WTC11 (cell line): ENCODE measurements at regions not wholly inside any gene's neighbourhood (a gene's known extent, or its start where the extent isn't known, plus 50 kb on each side); places are given as distances from the start of the nearest gene placed in this dataset.

Experiments used
- ATAC-seq: fragments of 200-7000 bp; cut with Tn5 transposase; 2 replicates; pipeline ENCODE4 v1.10.0; 2021; ENCODE audit warnings: mild to moderate bottlenecking, moderate library complexity
- CTCF ChIA-PET: fragments of 300-600 bp; sonication (Branson Sonifier 250); formaldehyde crosslinking; loops from one replicate; lab custom pipeline; 2021; ENCODE audit warnings: antibody characterized with exemption; lab: Charles Lee
- POLR2A ChIA-PET: fragments of 350-600 bp; sonication (Branson Sonifier 250); formaldehyde crosslinking; loops from one replicate; lab custom pipeline; 2021; ENCODE audit warnings: antibody characterized with exemption; lab: Charles Lee
- DNase-seq: peaks from one replicate; pipeline ENCODE4 v3.0.0; 2021; ENCODE audit warnings: low spot score
- H3K27ac Mint-ChIP-seq: 2 replicates; pipeline ENCODE4 v1.8.0; 2021; ENCODE audit warnings: mixed read lengths
- H3K27me3 Mint-ChIP-seq: 2 replicates; pipeline ENCODE4 v1.8.0; 2021; ENCODE audit warnings: low read depth, mild to moderate bottlenecking, moderate library complexity, mixed read lengths
- H3K36me3 Mint-ChIP-seq: 2 replicates; pipeline ENCODE4 v1.8.0; 2021; ENCODE audit warnings: mixed read lengths
- H3K4me1 Mint-ChIP-seq: 2 replicates; pipeline ENCODE4 v1.8.0; 2022; ENCODE audit warnings: mixed read lengths
- H3K4me3 Mint-ChIP-seq: 2 replicates; pipeline ENCODE4 v1.8.0; 2021; ENCODE audit warnings: mild to moderate bottlenecking, moderate library complexity, mixed read lengths
- H3K9me3 Mint-ChIP-seq: 2 replicates; pipeline ENCODE4 v1.8.0; 2021; ENCODE audit warnings: mixed read lengths
- ATF1 ChIP-seq: sonication (generic); formaldehyde crosslinking; IDR thresholded peaks from 2 replicates; pipeline ENCODE4 v1.8.1; 2023; ENCODE audit warnings: mild to moderate bottlenecking, moderate library complexity, missing genetic modification reagents
- ETV6 ChIP-seq: sonication (generic); formaldehyde crosslinking; IDR thresholded peaks from 2 replicates; pipeline ENCODE4 v1.8.1; 2022; ENCODE audit warnings: mild to moderate bottlenecking, missing genetic modification reagents
- HMGA2 ChIP-seq: fragments of 250-450 bp; sonication (Bioruptor Pico); IDR thresholded peaks from 2 replicates; pipeline ENCODE4 v1.4.0; 2021; ENCODE audit warnings: mild to moderate bottlenecking, moderate library complexity
- JAZF1 ChIP-seq: fragments of 250-450 bp; sonication (Bioruptor Pico); IDR thresholded peaks from 2 replicates; pipeline ENCODE4 v1.9.0; 2021; ENCODE audit warnings: moderate library complexity, mild to moderate bottlenecking, inconsistent platforms
- KAT7 ChIP-seq: sonication (generic); formaldehyde crosslinking; IDR thresholded peaks from 2 replicates; pipeline ENCODE4 v1.8.1; 2023; ENCODE audit warnings: missing genetic modification reagents, mild to moderate bottlenecking, borderline replicate concordance
- NFE2L1 ChIP-seq: sonication (generic); formaldehyde crosslinking; IDR thresholded peaks from 2 replicates; pipeline ENCODE4 v1.8.1; 2023; ENCODE audit warnings: missing genetic modification reagents
- SMAD4 ChIP-seq: sonication (generic); formaldehyde crosslinking; IDR thresholded peaks from 2 replicates; pipeline ENCODE4 v1.8.0; 2022; ENCODE audit warnings: mild to moderate bottlenecking, missing genetic modification reagents
- SOX15 ChIP-seq: fragments of 250-450 bp; sonication (Bioruptor Pico); IDR thresholded peaks from 2 replicates; pipeline ENCODE4 v1.9.0; 2021; ENCODE audit warnings: mild to moderate bottlenecking
- SP1 ChIP-seq: sonication (generic); formaldehyde crosslinking; conservative IDR thresholded peaks from 2 replicates; pipeline ENCODE4 v1.8.1; 2022; ENCODE audit warnings: missing genetic modification reagents
- TEAD1 ChIP-seq: sonication (generic); formaldehyde crosslinking; IDR thresholded peaks from 2 replicates; pipeline ENCODE4 v1.8.0; 2022; ENCODE audit warnings: mild to moderate bottlenecking, missing genetic modification reagents
- TP53 ChIP-seq: sonication (generic); formaldehyde crosslinking; IDR thresholded peaks from 2 replicates; pipeline ENCODE4 v1.8.1; 2023; ENCODE audit warnings: mild to moderate bottlenecking, missing genetic modification reagents
- ZNF317 ChIP-seq: sonication (generic); formaldehyde crosslinking; IDR thresholded peaks from 2 replicates; pipeline ENCODE4 v1.8.1; 2023; ENCODE audit warnings: low read depth, mild to moderate bottlenecking, moderate library complexity, missing genetic modification reagents, borderline replicate concordance
- TF ChIP-seq, protein P1 (sequence below): sonication (generic); formaldehyde crosslinking; IDR thresholded peaks from 2 replicates; pipeline ENCODE4 v1.8.0; 2022; ENCODE audit warnings: mild to moderate bottlenecking, missing genetic modification reagents
- TF ChIP-seq, protein P2 (sequence below): fragments of 200-600 bp; IDR thresholded peaks from 2 replicates; pipeline ENCODE4 v1.8.0; 2022; ENCODE audit warnings: antibody characterized with exemption
- TF ChIP-seq, protein P3 (sequence below): sonication (generic); formaldehyde crosslinking; IDR thresholded peaks from 2 replicates; pipeline ENCODE4 v1.8.1; 2022; ENCODE audit warnings: low read depth, mild to moderate bottlenecking, moderate library complexity, missing genetic modification reagents, borderline replicate concordance
- TF ChIP-seq, protein P4 (sequence below): sonication (generic); formaldehyde crosslinking; IDR thresholded peaks from 2 replicates; pipeline ENCODE4 v1.8.0; 2022; ENCODE audit warnings: mild to moderate bottlenecking, missing genetic modification reagents
- TF ChIP-seq, protein P5 (sequence below): fragments of 250-450 bp; sonication (Bioruptor Pico); conservative IDR thresholded peaks from 2 replicates; pipeline ENCODE4 v1.9.0; 2021; ENCODE audit warnings: mild to moderate bottlenecking
- TF ChIP-seq, protein P6 (sequence below): fragments of 250-450 bp; sonication (Bioruptor Pico); IDR thresholded peaks from 2 replicates; pipeline ENCODE4 v1.8.0; 2021; ENCODE audit warnings: mild to moderate bottlenecking

DNA sequence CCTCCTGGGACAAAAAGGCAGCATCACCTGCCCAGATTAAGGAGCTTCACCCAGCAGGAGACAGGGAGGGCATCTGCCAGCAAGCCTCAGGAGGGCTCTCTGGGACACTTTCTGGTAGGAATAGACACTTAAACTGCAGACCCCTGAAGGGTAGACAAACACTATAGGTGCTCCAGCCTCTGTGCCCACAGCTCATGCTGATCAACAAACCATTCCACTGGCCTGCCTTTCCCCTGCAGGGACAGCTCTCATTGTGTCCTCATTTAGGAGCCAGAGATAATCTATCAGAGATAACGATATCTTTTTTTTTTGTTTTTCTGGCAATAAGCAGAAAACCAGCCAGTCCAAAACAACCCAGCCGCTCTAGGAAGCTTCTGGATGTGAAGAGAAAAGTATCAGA is 251.8 kb upstream of the CCDC196 start (continued):
- TF ChIP-seq, protein P1, sequence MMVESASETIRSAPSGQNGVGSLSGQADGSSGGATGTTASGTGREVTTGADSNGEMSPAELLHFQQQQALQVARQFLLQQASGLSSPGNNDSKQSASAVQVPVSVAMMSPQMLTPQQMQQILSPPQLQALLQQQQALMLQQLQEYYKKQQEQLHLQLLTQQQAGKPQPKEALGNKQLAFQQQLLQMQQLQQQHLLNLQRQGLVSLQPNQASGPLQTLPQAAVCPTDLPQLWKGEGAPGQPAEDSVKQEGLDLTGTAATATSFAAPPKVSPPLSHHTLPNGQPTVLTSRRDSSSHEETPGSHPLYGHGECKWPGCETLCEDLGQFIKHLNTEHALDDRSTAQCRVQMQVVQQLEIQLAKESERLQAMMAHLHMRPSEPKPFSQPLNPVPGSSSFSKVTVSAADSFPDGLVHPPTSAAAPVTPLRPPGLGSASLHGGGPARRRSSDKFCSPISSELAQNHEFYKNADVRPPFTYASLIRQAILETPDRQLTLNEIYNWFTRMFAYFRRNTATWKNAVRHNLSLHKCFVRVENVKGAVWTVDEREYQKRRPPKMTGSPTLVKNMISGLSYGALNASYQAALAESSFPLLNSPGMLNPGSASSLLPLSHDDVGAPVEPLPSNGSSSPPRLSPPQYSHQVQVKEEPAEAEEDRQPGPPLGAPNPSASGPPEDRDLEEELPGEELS (CRISPR knock-in tag), result no peak
- TF ChIP-seq, protein P2, sequence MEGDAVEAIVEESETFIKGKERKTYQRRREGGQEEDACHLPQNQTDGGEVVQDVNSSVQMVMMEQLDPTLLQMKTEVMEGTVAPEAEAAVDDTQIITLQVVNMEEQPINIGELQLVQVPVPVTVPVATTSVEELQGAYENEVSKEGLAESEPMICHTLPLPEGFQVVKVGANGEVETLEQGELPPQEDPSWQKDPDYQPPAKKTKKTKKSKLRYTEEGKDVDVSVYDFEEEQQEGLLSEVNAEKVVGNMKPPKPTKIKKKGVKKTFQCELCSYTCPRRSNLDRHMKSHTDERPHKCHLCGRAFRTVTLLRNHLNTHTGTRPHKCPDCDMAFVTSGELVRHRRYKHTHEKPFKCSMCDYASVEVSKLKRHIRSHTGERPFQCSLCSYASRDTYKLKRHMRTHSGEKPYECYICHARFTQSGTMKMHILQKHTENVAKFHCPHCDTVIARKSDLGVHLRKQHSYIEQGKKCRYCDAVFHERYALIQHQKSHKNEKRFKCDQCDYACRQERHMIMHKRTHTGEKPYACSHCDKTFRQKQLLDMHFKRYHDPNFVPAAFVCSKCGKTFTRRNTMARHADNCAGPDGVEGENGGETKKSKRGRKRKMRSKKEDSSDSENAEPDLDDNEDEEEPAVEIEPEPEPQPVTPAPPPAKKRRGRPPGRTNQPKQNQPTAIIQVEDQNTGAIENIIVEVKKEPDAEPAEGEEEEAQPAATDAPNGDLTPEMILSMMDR, result no peak

DNA sequence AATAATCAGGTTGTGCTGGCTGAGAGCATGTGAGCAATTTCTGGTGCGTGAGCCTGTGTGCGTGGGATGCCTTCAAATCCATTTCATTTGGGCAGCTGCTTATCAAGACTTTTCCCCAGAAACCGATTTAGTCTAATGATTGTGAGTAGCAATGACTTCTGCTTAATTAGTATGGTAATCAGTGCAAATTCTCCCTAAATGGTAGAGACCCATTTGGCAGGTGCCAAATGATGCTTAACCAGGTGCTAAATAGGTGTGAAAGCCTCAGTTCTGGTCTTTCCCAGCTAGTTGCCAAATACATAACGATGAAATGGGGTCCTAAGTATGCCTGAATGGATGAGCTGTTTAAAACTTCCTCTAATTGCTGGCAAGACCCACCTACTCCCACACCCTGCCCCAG is 248.4 kb upstream of the CCDC196 start:
- TF ChIP-seq, protein P2, result no peak
- ChIA-PET POLR2A (no interaction called here), CTCF (interaction anchor here (1.0 to 1.2 kb wide), 2 partner anchors 77 to 122 kb away, joined by 3 read pairs; no protein-coding TSS in a partner anchor)
- Mint-ChIP-seq H3K4me3 (no peak overlapping the region), H3K27me3 (peaks cover 18% of the 10 kb centered on the region), H3K36me3 (no peaks in the 10 kb centered on the region), H3K27ac (no peak overlapping the region), H3K4me1 (no peaks in the 10 kb centered on the region), H3K9me3 (no peaks in the 10 kb centered on the region)
- ATAC-seq, result no peak
- no peak for DNase-seq

DNA sequence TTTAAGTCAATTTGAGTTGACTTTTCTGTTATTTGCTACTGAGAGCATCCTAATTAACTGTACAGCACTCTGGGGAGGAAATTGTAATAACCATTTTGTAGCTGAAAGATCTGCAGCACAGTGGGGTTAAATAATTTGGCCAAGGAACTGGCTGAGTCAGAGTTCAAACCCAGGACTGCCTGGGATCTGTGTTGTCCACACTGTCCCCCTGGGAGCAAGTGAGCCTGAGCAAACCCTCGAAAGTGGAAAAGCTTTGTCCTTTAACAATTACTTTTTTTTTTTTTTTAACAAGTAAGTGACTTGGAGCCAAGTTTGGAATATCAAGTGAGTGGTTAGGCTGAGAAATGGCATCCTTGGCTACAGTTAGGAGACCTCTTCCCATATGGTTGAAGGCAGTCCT is 247.2 kb upstream of the CCDC196 start:
- POLR2A ChIA-PET, result no interaction called here
- H3K9me3 Mint-ChIP-seq, result no peaks in the 10 kb centered on the region
- no peak overlapping the region for H3K4me3 Mint-ChIP-seq
- H3K27ac Mint-ChIP-seq, result no peak overlapping the region
- no peak for TF ChIP-seq SOX15 (CRISPR knock-in tag)
- TF ChIP-seq TEAD1 (CRISPR knock-in tag), result no peak
- TF ChIP-seq TP53, result no peak
- TF ChIP-seq, protein P3, sequence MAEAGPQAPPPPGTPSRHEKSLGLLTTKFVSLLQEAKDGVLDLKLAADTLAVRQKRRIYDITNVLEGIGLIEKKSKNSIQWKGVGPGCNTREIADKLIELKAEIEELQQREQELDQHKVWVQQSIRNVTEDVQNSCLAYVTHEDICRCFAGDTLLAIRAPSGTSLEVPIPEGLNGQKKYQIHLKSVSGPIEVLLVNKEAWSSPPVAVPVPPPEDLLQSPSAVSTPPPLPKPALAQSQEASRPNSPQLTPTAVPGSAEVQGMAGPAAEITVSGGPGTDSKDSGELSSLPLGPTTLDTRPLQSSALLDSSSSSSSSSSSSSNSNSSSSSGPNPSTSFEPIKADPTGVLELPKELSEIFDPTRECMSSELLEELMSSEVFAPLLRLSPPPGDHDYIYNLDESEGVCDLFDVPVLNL, result no peak
- no peak for TF ChIP-seq JAZF1
- no peak for TF ChIP-seq SP1 (CRISPR knock-in tag)
- TF ChIP-seq ATF1 (CRISPR knock-in tag), result no peak
- TF ChIP-seq, protein P4, sequence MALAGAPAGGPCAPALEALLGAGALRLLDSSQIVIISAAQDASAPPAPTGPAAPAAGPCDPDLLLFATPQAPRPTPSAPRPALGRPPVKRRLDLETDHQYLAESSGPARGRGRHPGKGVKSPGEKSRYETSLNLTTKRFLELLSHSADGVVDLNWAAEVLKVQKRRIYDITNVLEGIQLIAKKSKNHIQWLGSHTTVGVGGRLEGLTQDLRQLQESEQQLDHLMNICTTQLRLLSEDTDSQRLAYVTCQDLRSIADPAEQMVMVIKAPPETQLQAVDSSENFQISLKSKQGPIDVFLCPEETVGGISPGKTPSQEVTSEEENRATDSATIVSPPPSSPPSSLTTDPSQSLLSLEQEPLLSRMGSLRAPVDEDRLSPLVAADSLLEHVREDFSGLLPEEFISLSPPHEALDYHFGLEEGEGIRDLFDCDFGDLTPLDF, result no peak
- ATAC-seq, result no peak
- H3K27me3 Mint-ChIP-seq, result peaks cover 5% of the 10 kb centered on the region
- H3K36me3 Mint-ChIP-seq, result no peaks in the 10 kb centered on the region
- CTCF ChIA-PET, result no interaction called here
- H3K4me1 Mint-ChIP-seq, result peaks cover 1% of the 10 kb centered on the region; the same call in 1 of the 2 replicates
- DNase-seq, result no peak

DNA sequence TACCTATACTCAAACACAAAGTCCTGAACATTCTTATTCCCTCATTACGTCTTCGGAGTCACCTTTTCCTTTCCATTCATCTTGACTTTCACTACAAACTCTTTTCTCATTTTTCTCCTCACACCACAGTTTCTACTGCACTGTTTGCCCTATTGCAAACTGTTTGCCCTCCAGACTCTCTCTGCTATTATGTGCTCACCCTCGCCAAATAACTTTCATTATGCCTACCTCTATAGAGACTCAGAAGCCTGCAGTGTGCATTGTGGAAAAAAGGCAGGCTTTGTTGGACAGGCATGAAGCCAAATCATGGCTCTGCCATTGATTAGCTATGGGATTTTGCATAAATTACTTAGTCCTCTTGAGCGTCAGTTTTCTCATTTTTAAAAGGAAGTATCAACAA is 246.6 kb upstream of the CCDC196 start:
- ATAC-seq, result no peak
- Mint-ChIP-seq H3K4me3 (no peak overlapping the region), H3K36me3 (no peaks in the 10 kb centered on the region), H3K4me1 (peaks cover 8% of the 10 kb centered on the region), H3K27ac (no peak overlapping the region), H3K9me3 (no peaks in the 10 kb centered on the region), H3K27me3 (no peaks in the 10 kb centered on the region)
- DNase-seq, result no peak
- ChIA-PET CTCF (no interaction called here), POLR2A (no interaction called here)
- TF ChIP-seq ZNF317, result no peak
- TF ChIP-seq HMGA2, result no peak
- no peak for TF ChIP-seq NFE2L1 (CRISPR knock-in tag)
- no peak for TF ChIP-seq ETV6
- no peak for TF ChIP-seq SOX15 (CRISPR knock-in tag)
- TF ChIP-seq KAT7, result no peak
- TF ChIP-seq, protein P5, sequence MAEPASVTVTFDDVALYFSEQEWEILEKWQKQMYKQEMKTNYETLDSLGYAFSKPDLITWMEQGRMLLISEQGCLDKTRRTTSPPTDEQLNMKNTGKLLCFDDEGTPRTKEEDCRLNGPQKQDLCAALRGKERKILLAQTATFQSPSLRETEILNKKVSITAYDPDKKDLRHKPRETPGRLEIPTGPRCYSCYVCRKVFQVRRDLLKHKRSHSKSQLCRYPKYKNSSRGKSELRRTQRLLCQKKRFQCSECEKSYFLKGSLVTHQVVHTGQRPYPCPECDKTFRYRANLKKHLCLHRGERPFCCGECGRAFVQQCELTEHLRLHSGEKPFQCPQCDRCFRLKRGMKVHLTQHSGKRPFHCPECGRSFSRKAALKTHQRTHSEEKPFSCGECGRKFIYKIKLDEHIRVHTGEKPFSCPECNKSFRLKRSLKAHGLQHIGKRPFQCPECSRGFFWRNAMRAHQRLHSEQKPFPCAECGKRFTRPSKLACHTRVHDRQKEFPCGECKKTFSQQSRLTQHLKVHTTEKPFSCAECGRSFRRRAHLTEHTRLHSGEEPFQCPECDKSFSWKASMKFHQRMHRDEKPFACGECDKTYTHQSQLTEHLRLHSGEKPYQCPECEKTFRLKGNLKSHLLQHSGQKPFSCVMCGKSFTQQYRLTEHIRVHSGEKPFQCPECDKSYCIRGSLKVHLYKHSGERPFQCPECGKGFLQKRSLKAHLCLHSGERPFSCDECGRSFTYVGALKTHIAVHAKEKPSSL, result no peak
- TF ChIP-seq, protein P6, sequence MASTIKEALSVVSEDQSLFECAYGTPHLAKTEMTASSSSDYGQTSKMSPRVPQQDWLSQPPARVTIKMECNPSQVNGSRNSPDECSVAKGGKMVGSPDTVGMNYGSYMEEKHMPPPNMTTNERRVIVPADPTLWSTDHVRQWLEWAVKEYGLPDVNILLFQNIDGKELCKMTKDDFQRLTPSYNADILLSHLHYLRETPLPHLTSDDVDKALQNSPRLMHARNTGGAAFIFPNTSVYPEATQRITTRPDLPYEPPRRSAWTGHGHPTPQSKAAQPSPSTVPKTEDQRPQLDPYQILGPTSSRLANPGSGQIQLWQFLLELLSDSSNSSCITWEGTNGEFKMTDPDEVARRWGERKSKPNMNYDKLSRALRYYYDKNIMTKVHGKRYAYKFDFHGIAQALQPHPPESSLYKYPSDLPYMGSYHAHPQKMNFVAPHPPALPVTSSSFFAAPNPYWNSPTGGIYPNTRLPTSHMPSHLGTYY (CRISPR knock-in tag), result no peak
- TF ChIP-seq SMAD4 (CRISPR knock-in tag), result no peak
